A673 (cell line): ENCODE measurements at regions not wholly inside any gene's neighbourhood (a gene's known extent, or its start where the extent isn't known, plus 50 kb on each side); places are given as distances from the start of the nearest gene placed in this dataset.

Source experiments
- BruUV-seq: library from RNA; stranded (reverse); fragments of 400-500 nt; replicated peaks from 2 replicates; lab custom pipeline; 2021; lab: Mats Ljungman, UMichigan
- CTCF ChIA-PET: fragments of 300-600 bp; sonication (Branson Sonifier 250); formaldehyde crosslinking; loops from one replicate; lab custom pipeline; 2022; ENCODE audit warnings: antibody characterized with exemption; lab: Charles Lee
- POLR2A ChIA-PET: fragments of 300-600 bp; sonication (Branson Sonifier 250); formaldehyde crosslinking; loops from one replicate; lab custom pipeline; 2022; ENCODE audit warnings: antibody characterized with exemption; ENCODE audit not compliant: low non-redundant PET; lab: Charles Lee
- DNase-seq: peaks from one replicate; pipeline ENCODE4 v3.0.0-alpha.2; 2015; ENCODE audit warnings: low spot score
- H3K27ac ChIP-seq: fragments of 200-600 bp; sonication (generic); 2 replicates; pipeline ENCODE4 v1.5.1; 2016; ENCODE audit warnings: mixed run types, low read depth, mild to moderate bottlenecking, mixed read lengths, antibody characterized with exemption, low read length; ENCODE audit not compliant: poor library complexity, severe bottlenecking
- H3K27me3 ChIP-seq: fragments of 200-600 bp; sonication (generic); replicated peaks from 2 replicates; pipeline ENCODE4 v1.6.1; 2017; ENCODE audit warnings: mixed run types, low read depth, mild to moderate bottlenecking, mixed read lengths, antibody characterized with exemption, low read length; ENCODE audit not compliant: insufficient read depth, poor library complexity
- H3K36me3 ChIP-seq: fragments of 200-600 bp; sonication (generic); 2 replicates; pipeline ENCODE4 v1.6.1; 2016; ENCODE audit warnings: mixed run types, mild to moderate bottlenecking, mixed read lengths, antibody characterized with exemption, low read length; ENCODE audit not compliant: insufficient read depth, poor library complexity, severe bottlenecking
- H3K4me1 ChIP-seq: fragments of 200-600 bp; sonication (generic); 2 replicates; pipeline ENCODE4 v1.6.1; 2017; ENCODE audit warnings: mixed run types, mild to moderate bottlenecking, mixed read lengths, antibody characterized with exemption, low read length; ENCODE audit not compliant: insufficient read depth, poor library complexity, severe bottlenecking
- H3K4me3 ChIP-seq: fragments of 200-600 bp; sonication (generic); 2 replicates; pipeline ENCODE4 v1.5.1; 2016; ENCODE audit warnings: low read depth, mixed run types, mild to moderate bottlenecking, mixed read lengths, low read length; ENCODE audit not compliant: poor library complexity, severe bottlenecking
- H3K9me3 ChIP-seq: fragments of 200-600 bp; sonication (generic); 2 replicates; pipeline ENCODE4 v1.6.1; 2016; ENCODE audit warnings: mixed run types, low read depth, mild to moderate bottlenecking, mixed read lengths, antibody characterized with exemption, low read length; ENCODE audit not compliant: poor library complexity, severe bottlenecking
- EZH2 ChIP-seq: fragments of 200-600 bp; sonication (generic); IDR thresholded peaks from 2 replicates; pipeline ENCODE4 v1.6.1; 2017; ENCODE audit warnings: borderline replicate concordance, low read depth, mild to moderate bottlenecking, mixed read lengths, antibody characterized with exemption, low read length; ENCODE audit not compliant: poor library complexity, severe bottlenecking
- intact Hi-C: fragments of 100-400 bp; cut with micrococcal nuclease; formaldehyde crosslinking; loops from one replicate; pipeline ENCODE4 v1.10.0; 2022; ENCODE audit not compliant: unreplicated experiment
- TF ChIP-seq, protein P1 (sequence below): fragments of 300-800, 200-600 bp; sonication (generic); conservative IDR thresholded peaks from 2 replicates; pipeline ENCODE4 v1.5.1; 2017; ENCODE audit warnings: low read depth, mild to moderate bottlenecking, antibody characterized with exemption, low read length, moderate library complexity, mixed read lengths

DNA sequence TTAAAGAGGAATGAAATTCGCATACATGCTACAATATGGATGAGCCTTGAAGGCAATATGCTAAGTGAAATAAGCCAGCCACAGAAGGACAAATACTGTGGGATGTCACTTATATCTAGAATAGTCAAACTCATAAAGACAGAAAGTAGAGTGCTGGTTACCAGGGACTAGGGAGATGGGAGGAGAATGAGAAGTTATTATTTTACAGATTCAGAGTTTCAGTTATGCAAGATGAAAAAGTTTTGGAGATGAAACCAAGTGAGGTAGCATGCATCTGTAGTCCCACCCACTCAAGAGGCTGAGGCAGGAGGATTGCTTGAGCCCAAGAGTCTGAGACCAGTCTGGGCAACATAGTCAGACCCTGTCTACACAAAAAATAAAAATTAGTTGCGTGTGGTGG is 82.5 kb upstream of the ARID1B start:
- H3K36me3 ChIP-seq = no peaks in the 10 kb centered on the region
- H3K4me3 ChIP-seq = no peak overlapping the region
- no peak for TF ChIP-seq EZH2
- TF ChIP-seq, protein P1, sequence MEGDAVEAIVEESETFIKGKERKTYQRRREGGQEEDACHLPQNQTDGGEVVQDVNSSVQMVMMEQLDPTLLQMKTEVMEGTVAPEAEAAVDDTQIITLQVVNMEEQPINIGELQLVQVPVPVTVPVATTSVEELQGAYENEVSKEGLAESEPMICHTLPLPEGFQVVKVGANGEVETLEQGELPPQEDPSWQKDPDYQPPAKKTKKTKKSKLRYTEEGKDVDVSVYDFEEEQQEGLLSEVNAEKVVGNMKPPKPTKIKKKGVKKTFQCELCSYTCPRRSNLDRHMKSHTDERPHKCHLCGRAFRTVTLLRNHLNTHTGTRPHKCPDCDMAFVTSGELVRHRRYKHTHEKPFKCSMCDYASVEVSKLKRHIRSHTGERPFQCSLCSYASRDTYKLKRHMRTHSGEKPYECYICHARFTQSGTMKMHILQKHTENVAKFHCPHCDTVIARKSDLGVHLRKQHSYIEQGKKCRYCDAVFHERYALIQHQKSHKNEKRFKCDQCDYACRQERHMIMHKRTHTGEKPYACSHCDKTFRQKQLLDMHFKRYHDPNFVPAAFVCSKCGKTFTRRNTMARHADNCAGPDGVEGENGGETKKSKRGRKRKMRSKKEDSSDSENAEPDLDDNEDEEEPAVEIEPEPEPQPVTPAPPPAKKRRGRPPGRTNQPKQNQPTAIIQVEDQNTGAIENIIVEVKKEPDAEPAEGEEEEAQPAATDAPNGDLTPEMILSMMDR = no peak
- no TSS peak for BruUV-seq
- H3K27me3 ChIP-seq = peaks cover 8% of the 10 kb centered on the region
- H3K9me3 ChIP-seq = no peaks in the 10 kb centered on the region
- no peak overlapping the region for H3K27ac ChIP-seq
- CTCF ChIA-PET = no interaction called here
- H3K4me1 ChIP-seq = no peaks in the 10 kb centered on the region
- intact Hi-C loops = no loop called here
- DNase-seq = no peak
- POLR2A ChIA-PET = no interaction called here

DNA sequence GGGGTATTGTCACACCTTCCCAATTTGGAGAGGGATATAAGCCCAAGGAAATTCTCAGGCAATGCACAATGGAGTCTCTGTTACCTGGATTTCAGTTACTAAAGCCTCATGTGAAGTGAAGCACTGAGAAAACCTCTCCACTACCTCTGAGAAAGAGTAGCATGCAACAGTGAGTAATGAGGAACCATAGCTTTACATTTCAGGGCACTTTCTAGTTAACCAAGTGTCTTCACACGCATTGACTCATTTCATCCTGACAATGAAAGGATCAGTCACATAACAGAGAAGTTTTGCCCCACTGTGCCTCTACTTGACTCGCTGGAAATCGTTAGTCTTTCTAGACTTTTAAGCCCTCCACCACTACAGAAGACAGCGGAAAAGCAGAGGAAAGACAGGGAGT is 86.2 kb upstream of the ARID1B start:
- no peak for TF ChIP-seq EZH2
- TF ChIP-seq, protein P1 = no peak
- intact Hi-C loops = no loop called here
- CTCF ChIA-PET = no interaction called here
- Histone ChIP-seq H3K4me3 (no peak overlapping the region), H3K27me3 (no peaks in the 10 kb centered on the region), H3K27ac (no peak overlapping the region), H3K4me1 (peaks cover 1% of the 10 kb centered on the region), H3K36me3 (no peaks in the 10 kb centered on the region), H3K9me3 (no peaks in the 10 kb centered on the region)
- BruUV-seq = no TSS peak
- POLR2A ChIA-PET = no interaction called here
- DNase-seq = no peak

DNA sequence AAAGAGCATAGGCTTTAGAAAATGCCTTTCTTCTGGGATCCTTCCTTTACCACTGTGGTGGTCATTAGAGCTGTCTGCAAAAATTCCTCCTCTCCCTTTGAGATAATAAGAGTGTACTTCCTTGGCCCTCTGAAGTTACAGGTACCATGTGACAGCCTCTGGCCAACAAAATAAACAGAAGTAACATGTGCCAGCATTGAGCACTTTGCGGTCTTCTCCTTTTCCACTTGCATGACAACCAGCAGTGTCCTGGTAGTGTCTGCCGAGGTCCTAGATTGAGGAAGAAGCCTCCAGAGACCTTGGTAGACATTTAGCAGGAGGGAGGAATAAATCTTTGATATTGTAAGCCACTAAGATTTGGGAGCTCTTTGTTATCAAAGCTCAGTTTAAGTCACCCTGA is 87.5 kb upstream of the ARID1B start:
- no TSS peak for BruUV-seq
- no peaks in the 10 kb centered on the region for H3K9me3 ChIP-seq
- H3K4me3 ChIP-seq = no peak overlapping the region
- no peaks in the 10 kb centered on the region for H3K27me3 ChIP-seq
- peaks cover 5% of the 10 kb centered on the region for H3K4me1 ChIP-seq
- no peaks in the 10 kb centered on the region for H3K36me3 ChIP-seq
- no peak overlapping the region for H3K27ac ChIP-seq
- TF ChIP-seq, protein P1 = no peak
- no peak for TF ChIP-seq EZH2
- ChIA-PET CTCF (no interaction called here), POLR2A (no interaction called here)
- intact Hi-C loops = loop anchor here (5.0 kb wide), 1 partner anchor 1362 kb away; no protein-coding TSS in a partner anchor
- DNase-seq = no peak
